ENCODE measurements at regions not wholly inside any gene's neighbourhood (a gene's known extent, or its start where the extent isn't known, plus 50 kb on each side); places are given as distances from the start of the nearest gene placed in this dataset.

- TF ChIP-seq CTCF (IDR thresholded peaks at IDR 0.05): no peak
- TF ChIP-seq POLR2A (IDR thresholded peaks at IDR 0.05): no peak
- TF ChIP-seq POLR2AphosphoS5 (IDR thresholded peaks at IDR 0.05): no peak
- no peak for TF ChIP-seq EP300 (IDR thresholded peaks at IDR 0.05)
These were observed 162.8 kb upstream of the SLITRK3 start for GRCh38 chr3:165359005-165359404.
